Testis (tissue), 2 donors: ENCODE measurements at regions not wholly inside any gene's neighbourhood (a gene's known extent, or its start where the extent isn't known, plus 50 kb on each side); places are given as distances from the start of the nearest gene placed in this dataset.

Experiments
- DNase-seq: peaks from one replicate; pipeline ENCODE4 v3.0.0-alpha.2; 2019
- H3K27ac ChIP-seq, 2 donors: fragments of 200-600 bp; sonication (generic); one replicate each; pipeline ENCODE4 v1.5.1; 2019
- H3K27me3 ChIP-seq: fragments of 200-600 bp; sonication (generic); one replicate; pipeline ENCODE4 v1.5.1; 2019
- H3K36me3 ChIP-seq: fragments of 200-600 bp; sonication (generic); one replicate; pipeline ENCODE4 v1.5.1; 2017; ENCODE audit warnings: low read depth; ENCODE audit errors: missing control alignments
- H3K4me1 ChIP-seq: fragments of 200-600 bp; sonication (generic); one replicate; pipeline ENCODE4 v1.5.1; 2019
- H3K4me3 ChIP-seq, 2 donors: fragments of 200-600 bp; sonication (generic); one replicate each; pipeline ENCODE4 v1.5.1; 2017 to 2019
- H3K9me3 ChIP-seq: fragments of 200-600 bp; sonication (generic); one replicate; pipeline ENCODE4 v1.5.1; 2017
- POLR2A ChIP-seq: fragments of 450-650 bp; IDR thresholded peaks from one replicate; pipeline ENCODE4 v1.6.1; 2017; ENCODE audit warnings: antibody characterized with exemption, mild to moderate bottlenecking, moderate library complexity
- WGBS, 2 donors: methylation state at CpG; one replicate each; pipeline ENCODE4 v1.1.5; 2018; 5-methylcytosine and 5-hydroxymethylcytosine counted together
- intact Hi-C: fragments of 100-400 bp; cut with DNase I; formaldehyde crosslinking; loops from one replicate; pipeline ENCODE4 v1.15.1; 2023; ENCODE audit warnings: low total_unique reads
- TF ChIP-seq, protein P1 (sequence below), 3 experiments: fragments of 450-650 bp in 2 of 3; fragments of 200-600 bp in 1 of 3; sonication (generic) in 1 of 3; IDR thresholded peaks; one replicate each; pipeline ENCODE4 v1.5.1; 2016 to 2019; ENCODE audit warnings: antibody characterized with exemption in 3 of 3, mild to moderate bottlenecking in 2 of 3, moderate library complexity in 1 of 3

GRCh38 chr20:12054556-12054955, 136.9 kb downstream of the BTBD3 start:
- no peaks in the 10 kb centered on the region for H3K4me1 ChIP-seq
- H3K36me3 ChIP-seq: no peaks in the 10 kb centered on the region
- intact Hi-C loops: no loop called here
- TF ChIP-seq, protein P1, sequence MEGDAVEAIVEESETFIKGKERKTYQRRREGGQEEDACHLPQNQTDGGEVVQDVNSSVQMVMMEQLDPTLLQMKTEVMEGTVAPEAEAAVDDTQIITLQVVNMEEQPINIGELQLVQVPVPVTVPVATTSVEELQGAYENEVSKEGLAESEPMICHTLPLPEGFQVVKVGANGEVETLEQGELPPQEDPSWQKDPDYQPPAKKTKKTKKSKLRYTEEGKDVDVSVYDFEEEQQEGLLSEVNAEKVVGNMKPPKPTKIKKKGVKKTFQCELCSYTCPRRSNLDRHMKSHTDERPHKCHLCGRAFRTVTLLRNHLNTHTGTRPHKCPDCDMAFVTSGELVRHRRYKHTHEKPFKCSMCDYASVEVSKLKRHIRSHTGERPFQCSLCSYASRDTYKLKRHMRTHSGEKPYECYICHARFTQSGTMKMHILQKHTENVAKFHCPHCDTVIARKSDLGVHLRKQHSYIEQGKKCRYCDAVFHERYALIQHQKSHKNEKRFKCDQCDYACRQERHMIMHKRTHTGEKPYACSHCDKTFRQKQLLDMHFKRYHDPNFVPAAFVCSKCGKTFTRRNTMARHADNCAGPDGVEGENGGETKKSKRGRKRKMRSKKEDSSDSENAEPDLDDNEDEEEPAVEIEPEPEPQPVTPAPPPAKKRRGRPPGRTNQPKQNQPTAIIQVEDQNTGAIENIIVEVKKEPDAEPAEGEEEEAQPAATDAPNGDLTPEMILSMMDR (IDR thresholded peaks at IDR 0.05): no peak
- no peak for TF ChIP-seq POLR2A
- no peak for DNase-seq
- H3K9me3 ChIP-seq: no peaks in the 10 kb centered on the region
- no peaks in the 10 kb centered on the region for H3K27me3 ChIP-seq
- WGBS, 2 donors: 88 to 94% methylated on average over 5 of the region's 5 CpGs
- no peak overlapping the region for H3K4me3 ChIP-seq
- H3K27ac ChIP-seq: no peak overlapping the region

GRCh38 chr20:12055161-12055560, 137.5 kb downstream of the BTBD3 start:
- Histone ChIP-seq H3K4me3 (no peak overlapping the region), H3K36me3 (no peaks in the 10 kb centered on the region), H3K9me3 (no peaks in the 10 kb centered on the region), H3K27ac (no peak overlapping the region), H3K4me1 (no peaks in the 10 kb centered on the region), H3K27me3 (no peaks in the 10 kb centered on the region)
- WGBS, 2 donors: 82 to 90% methylated on average over 3 of the region's 3 CpGs
- TF ChIP-seq POLR2A: no peak
- intact Hi-C loops: no loop called here
- no peak for DNase-seq

DNA sequence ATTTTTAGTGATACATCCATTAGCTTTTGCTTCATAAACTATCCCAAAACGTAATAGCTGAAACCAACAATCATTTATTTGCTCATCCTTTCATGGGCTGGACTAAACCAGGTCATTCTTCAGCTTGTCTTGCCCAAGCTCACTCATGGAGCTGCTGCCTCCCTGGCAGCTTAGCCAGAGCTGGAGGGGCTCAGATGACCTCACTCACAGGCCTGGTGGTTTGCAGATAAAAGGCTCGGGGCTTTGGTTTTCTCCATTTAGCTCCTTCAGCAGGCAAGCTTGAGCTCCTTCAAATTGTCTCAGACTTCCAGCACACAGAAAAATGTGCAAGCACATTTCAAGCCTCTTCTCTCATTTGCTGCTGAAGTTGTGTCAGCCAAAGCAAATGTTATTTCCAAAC, 139.1 kb downstream of the BTBD3 start:
- no peak for DNase-seq

DNA sequence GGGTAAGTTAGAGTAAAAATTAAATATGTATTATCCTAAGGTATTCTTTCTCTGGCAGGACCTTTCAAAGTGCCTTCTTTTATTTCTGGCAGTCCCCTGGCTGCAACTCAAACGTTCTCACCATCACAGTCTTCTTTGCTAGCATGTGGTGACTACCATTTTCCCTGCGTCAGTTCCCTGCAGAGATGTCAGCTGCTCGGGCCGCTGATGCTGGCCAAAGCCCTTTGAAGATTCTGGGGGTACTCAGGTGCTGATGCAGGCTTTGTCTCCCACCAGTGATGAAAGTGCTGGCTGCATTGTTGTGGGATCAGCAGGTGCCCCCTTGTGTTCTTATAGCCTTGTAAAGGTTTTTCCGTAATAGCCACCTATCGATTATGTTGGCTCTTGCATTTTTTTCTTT, 140.1 kb downstream of the BTBD3 start:
- no peaks in the 10 kb centered on the region for H3K36me3 ChIP-seq
- TF ChIP-seq POLR2A: no peak
- TF ChIP-seq, protein P1 (IDR thresholded peaks at IDR 0.05): no peak
- DNase-seq: no peak
- H3K4me1 ChIP-seq: no peaks in the 10 kb centered on the region
- whole genome bisulfite sequencing, 2 donors: 82 to 85% methylated on average over 6 of the region's 6 CpGs
- no peak overlapping the region for H3K4me3 ChIP-seq
- intact Hi-C loops: no loop called here
- no peak overlapping the region for H3K27ac ChIP-seq
- no peaks in the 10 kb centered on the region for H3K27me3 ChIP-seq
- no peaks in the 10 kb centered on the region for H3K9me3 ChIP-seq

More for the DNA sequence above, 139.1 kb downstream of the BTBD3 start:
- Histone ChIP-seq H3K27ac (no peak overlapping the region), H3K4me3 (no peak overlapping the region), H3K27me3 (no peaks in the 10 kb centered on the region), H3K4me1 (no peaks in the 10 kb centered on the region), H3K9me3 (no peaks in the 10 kb centered on the region), H3K36me3 (no peaks in the 10 kb centered on the region)
- TF ChIP-seq, protein P1 (IDR thresholded peaks at IDR 0.05): no peak
- WGBS, 2 donors: 79 to 84% methylated on average over 2 of the region's 2 CpGs
- intact Hi-C loops: no loop called here

GRCh38 chr20:12058216-12058615, 140.5 kb downstream of the BTBD3 start:
- Histone ChIP-seq H3K4me1 (no peaks in the 10 kb centered on the region), H3K36me3 (no peaks in the 10 kb centered on the region), H3K9me3 (no peaks in the 10 kb centered on the region), H3K27me3 (no peaks in the 10 kb centered on the region), H3K27ac (no peak overlapping the region), H3K4me3 (no peak overlapping the region)
- 73 to 88% methylated on average over 4 of the region's 4 CpGs for WGBS, 2 donors
- intact Hi-C loops: no loop called here
- no peak for DNase-seq
- TF ChIP-seq POLR2A: no peak
- TF ChIP-seq, protein P1 (IDR thresholded peaks at IDR 0.05): no peak
